Fibroblast of villous mesenchyme (primary cell): ENCODE measurements at regions not wholly inside any gene's neighbourhood (a gene's known extent, or its start where the extent isn't known, plus 50 kb on each side); places are given as distances from the start of the nearest gene placed in this dataset.

ENCODE experiments used
- DNase-seq: peaks from one replicate; pipeline ENCODE4 v3.0.0-alpha.2; 2010; ENCODE audit warnings: low read depth
- H3K4me3 ChIP-seq: 2 replicates; pipeline ENCODE4 v1.5.1; 2011; ENCODE audit warnings: low read depth, mild to moderate bottlenecking, low read length
- TF ChIP-seq, protein P1 (sequence below): IDR thresholded peaks from 2 replicates; pipeline ENCODE4 v1.5.1; 2012; ENCODE audit warnings: low read depth, mild to moderate bottlenecking, low read length; ENCODE audit not compliant: insufficient read depth

DNA sequence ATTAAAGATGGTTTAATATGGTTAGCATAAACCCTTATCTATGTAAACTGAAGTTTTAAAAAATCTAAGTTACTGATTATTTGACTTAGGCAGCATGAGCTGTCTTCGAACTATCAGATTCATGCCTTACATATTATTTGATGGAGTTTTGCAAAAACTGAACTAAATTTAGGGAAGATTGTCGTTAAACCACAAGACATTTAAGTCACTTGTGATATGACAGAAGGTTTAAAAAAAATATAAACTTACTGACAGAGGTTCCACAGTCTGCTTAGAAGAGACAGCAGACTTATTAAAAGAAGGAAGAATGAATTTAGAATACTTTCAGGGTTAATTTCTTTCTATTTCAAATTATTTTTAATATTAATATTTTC, 110.9 kb upstream of the FRY start:
- no peak overlapping the region for H3K4me3 ChIP-seq
- no peak for DNase-seq
- TF ChIP-seq, protein P1, sequence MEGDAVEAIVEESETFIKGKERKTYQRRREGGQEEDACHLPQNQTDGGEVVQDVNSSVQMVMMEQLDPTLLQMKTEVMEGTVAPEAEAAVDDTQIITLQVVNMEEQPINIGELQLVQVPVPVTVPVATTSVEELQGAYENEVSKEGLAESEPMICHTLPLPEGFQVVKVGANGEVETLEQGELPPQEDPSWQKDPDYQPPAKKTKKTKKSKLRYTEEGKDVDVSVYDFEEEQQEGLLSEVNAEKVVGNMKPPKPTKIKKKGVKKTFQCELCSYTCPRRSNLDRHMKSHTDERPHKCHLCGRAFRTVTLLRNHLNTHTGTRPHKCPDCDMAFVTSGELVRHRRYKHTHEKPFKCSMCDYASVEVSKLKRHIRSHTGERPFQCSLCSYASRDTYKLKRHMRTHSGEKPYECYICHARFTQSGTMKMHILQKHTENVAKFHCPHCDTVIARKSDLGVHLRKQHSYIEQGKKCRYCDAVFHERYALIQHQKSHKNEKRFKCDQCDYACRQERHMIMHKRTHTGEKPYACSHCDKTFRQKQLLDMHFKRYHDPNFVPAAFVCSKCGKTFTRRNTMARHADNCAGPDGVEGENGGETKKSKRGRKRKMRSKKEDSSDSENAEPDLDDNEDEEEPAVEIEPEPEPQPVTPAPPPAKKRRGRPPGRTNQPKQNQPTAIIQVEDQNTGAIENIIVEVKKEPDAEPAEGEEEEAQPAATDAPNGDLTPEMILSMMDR, result no peak

GRCh38 chr13:31922724-31923123, 108.8 kb upstream of the FRY start:
- no peak for DNase-seq
- TF ChIP-seq, protein P1, result no peak
- H3K4me3 ChIP-seq, result no peak overlapping the region

- DNase-seq, result no peak
- TF ChIP-seq, protein P1, result no peak
- no peak overlapping the region for H3K4me3 ChIP-seq
Measured at GRCh38 chr13:31923134-31923763, 108.3 kb upstream of the FRY start.

GRCh38 chr13:31925079-31925478, 106.5 kb upstream of the FRY start:
- TF ChIP-seq, protein P1, result no peak
- no peak overlapping the region for H3K4me3 ChIP-seq
- DNase-seq, result no peak

DNA sequence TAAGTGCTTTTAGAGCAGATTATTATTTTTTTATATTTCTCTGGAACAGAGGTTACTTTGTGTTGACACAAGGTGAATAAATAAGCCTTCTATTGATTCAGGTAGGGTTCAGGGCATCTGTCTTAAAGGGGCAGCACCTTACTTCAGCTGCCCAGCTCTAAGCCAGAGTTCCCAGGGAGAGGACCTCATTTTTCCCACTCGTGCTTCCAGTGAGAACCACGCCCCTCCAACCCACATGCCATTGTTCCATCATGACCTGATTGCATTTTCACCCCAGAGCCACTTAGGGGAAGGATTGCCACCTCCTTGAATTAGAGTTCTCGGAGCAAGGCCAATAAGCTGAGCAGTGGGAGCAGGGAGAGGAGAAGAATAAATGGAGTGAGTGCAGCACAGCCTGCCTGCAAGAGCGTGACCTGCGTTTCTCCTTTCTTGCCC, 104.3 kb upstream of the FRY start:
- TF ChIP-seq, protein P1, result no peak
- no peak for DNase-seq
- H3K4me3 ChIP-seq, result no peak overlapping the region

- H3K4me3 ChIP-seq, result no peak overlapping the region
- TF ChIP-seq, protein P1, result no peak
- peak; percentile 44 for DNase-seq
Measured at GRCh38 chr13:31929031-31929770, 102.4 kb upstream of the FRY start.
